Neural cell (in vitro differentiated cells): ENCODE measurements at regions not wholly inside any gene's neighbourhood (a gene's known extent, or its start where the extent isn't known, plus 50 kb on each side); places are given as distances from the start of the nearest gene placed in this dataset.
"Not testable (repeated sequence)": the region's sequence is repeated elsewhere in the genome, so short reads cannot be mapped to it uniquely, and the experiment has no call there.

Experiments used
- H2AFZ ChIP-seq: fragments of 200-600, 300-800 bp; sonication (generic), shearing (Covaris generic); 2 replicates; pipeline ENCODE4 v1.6.0; 2014; ENCODE audit warnings: low read depth, mild to moderate bottlenecking, antibody characterized with exemption, low read length, moderate library complexity
- H3F3A ChIP-seq: fragments of 200-600 bp; shearing (Covaris generic); 2 replicates; pipeline ENCODE4 v1.6.1; 2016; ENCODE audit warnings: mild to moderate bottlenecking, moderate library complexity, mixed read lengths, antibody characterized with exemption, low read length; ENCODE audit not compliant: insufficient read depth, poor library complexity, severe bottlenecking
- H3K27ac ChIP-seq: fragments of 200-600, 300-800 bp; sonication (generic), shearing (Covaris generic); 2 replicates; pipeline ENCODE4 v1.5.1; 2014; ENCODE audit warnings: mild to moderate bottlenecking, low read length, moderate library complexity
- H3K27me3 ChIP-seq: fragments of 300-800, 200-600 bp; sonication (generic), shearing (Covaris generic); 2 replicates; pipeline ENCODE4 v1.6.0; 2014; ENCODE audit warnings: mild to moderate bottlenecking, low read depth, low read length, moderate library complexity; ENCODE audit not compliant: insufficient read depth
- H3K36me3 ChIP-seq: fragments of 300-800, 200-600 bp; sonication (generic), shearing (Covaris generic); 2 replicates; pipeline ENCODE4 v1.5.1; 2014; ENCODE audit warnings: mild to moderate bottlenecking, antibody characterized with exemption, low read length, moderate library complexity; ENCODE audit not compliant: insufficient read depth
- H3K4me2 ChIP-seq: fragments of 300-800, 200-600 bp; sonication (generic), shearing (Covaris generic); 2 replicates; pipeline ENCODE4 v1.6.0; 2014; ENCODE audit warnings: mild to moderate bottlenecking, low read length
- H3K4me3 ChIP-seq: fragments of 300-800, 200-600 bp; sonication (generic), shearing (Covaris generic); 2 replicates; pipeline ENCODE4 v1.5.1; 2014; ENCODE audit warnings: mild to moderate bottlenecking, low read length, moderate library complexity
- H3K79me2 ChIP-seq: fragments of 200-600 bp; shearing (Covaris generic); replicated peaks from 2 replicates; pipeline ENCODE4 v1.6.0; 2014; ENCODE audit warnings: mild to moderate bottlenecking, low read length, moderate library complexity; ENCODE audit not compliant: insufficient read depth
- H3K9ac ChIP-seq: fragments of 300-800, 200-600 bp; sonication (generic), shearing (Covaris generic); 2 replicates; pipeline ENCODE4 v1.6.1; 2016; ENCODE audit warnings: mild to moderate bottlenecking, low read length, mixed read lengths
- H3K9me2 ChIP-seq: fragments of 200-600 bp; shearing (Covaris generic); 2 replicates; pipeline ENCODE4 v1.6.1; 2016; ENCODE audit warnings: mild to moderate bottlenecking, low read length, mixed read lengths; ENCODE audit not compliant: insufficient read depth
- H3K9me3 ChIP-seq: fragments of 200-600, 300-800 bp; sonication (generic), shearing (Covaris generic); 2 replicates; pipeline ENCODE4 v1.6.1; 2016; ENCODE audit warnings: mild to moderate bottlenecking, mixed run types, low read length, moderate library complexity, mixed read lengths
- H4K20me1 ChIP-seq: fragments of 200-600 bp; shearing (Covaris generic); 2 replicates; pipeline ENCODE4 v1.6.1; 2016; ENCODE audit warnings: mild to moderate bottlenecking, mixed run types; ENCODE audit not compliant: insufficient read depth
- EP300 ChIP-seq: fragments of 450-650 bp; conservative IDR thresholded peaks from 2 replicates; pipeline ENCODE4 v1.6.1; 2014; ENCODE audit warnings: antibody characterized with exemption, mild to moderate bottlenecking, moderate library complexity; ENCODE audit not compliant: poor library complexity, severe bottlenecking
- EZH2 ChIP-seq: fragments of 200-600, 300-800 bp; shearing (Covaris generic), sonication (generic); IDR thresholded peaks from 2 replicates; pipeline ENCODE4 v1.6.1; 2014; ENCODE audit warnings: antibody characterized with exemption, low read length, borderline replicate concordance, mild to moderate bottlenecking; ENCODE audit not compliant: insufficient read depth, poor library complexity, severe bottlenecking
- MXI1 ChIP-seq: fragments of 450-650 bp; conservative IDR thresholded peaks from 2 replicates; pipeline ENCODE4 v1.6.1; 2014; ENCODE audit warnings: antibody characterized with exemption, mild to moderate bottlenecking; ENCODE audit not compliant: poor library complexity, severe bottlenecking
- RAD21 ChIP-seq: fragments of 450-650 bp; conservative IDR thresholded peaks from 2 replicates; pipeline ENCODE4 v1.6.1; 2014; ENCODE audit warnings: antibody characterized with exemption, mild to moderate bottlenecking, moderate library complexity
- SMC3 ChIP-seq: fragments of 450-650 bp; conservative IDR thresholded peaks from 2 replicates; pipeline ENCODE4 v1.6.1; 2014; ENCODE audit warnings: antibody characterized with exemption, mild to moderate bottlenecking, moderate library complexity; ENCODE audit not compliant: poor library complexity
- TF ChIP-seq, protein P1 (sequence below): fragments of 450-650 bp; IDR thresholded peaks from 2 replicates; pipeline ENCODE4 v1.5.1; 2014; ENCODE audit warnings: antibody characterized with exemption, mild to moderate bottlenecking, moderate library complexity; ENCODE audit not compliant: poor library complexity, severe bottlenecking

DNA sequence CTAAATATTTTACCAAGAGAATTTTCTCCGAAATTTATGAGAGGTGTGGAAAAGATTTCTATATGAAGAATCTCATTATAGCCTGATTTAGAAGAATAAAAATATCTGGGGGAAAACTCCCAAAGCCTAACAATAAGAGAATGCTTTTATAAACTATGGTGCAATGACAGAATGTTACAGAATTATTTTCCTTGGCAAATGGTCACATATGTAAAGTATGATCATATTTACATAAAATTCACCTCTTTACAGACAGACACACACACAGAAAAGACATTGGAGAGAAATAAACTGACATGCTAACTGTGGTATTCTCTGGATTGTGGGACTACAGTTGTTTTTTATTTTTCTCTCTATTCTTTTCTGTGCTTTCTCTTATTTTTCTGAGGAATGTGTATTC lies 226.3 kb upstream of the USP24 start:
- Histone ChIP-seq H2AFZ (no peak overlapping the region), H3K79me2 (no peaks in the 10 kb centered on the region), H3K9me3 (no peaks in the 10 kb centered on the region), H3K27ac (no peak overlapping the region), H4K20me1 (no peaks in the 10 kb centered on the region), H3K9ac (no peak overlapping the region), H3K4me3 (no peak overlapping the region), H3F3A (no peaks in the 10 kb centered on the region), H3K9me2 (no peaks in the 10 kb centered on the region), H3K4me2 (no peak overlapping the region), H3K27me3 (no peaks in the 10 kb centered on the region), H3K36me3 (no peaks in the 10 kb centered on the region)
- TF ChIP-seq RAD21 (no peak), EP300 (no peak), EZH2 (no peak), MXI1 (no peak)

- H3K9me3 ChIP-seq, result no peaks in the 10 kb centered on the region
- H3K36me3 ChIP-seq, result no peaks in the 10 kb centered on the region
- H3K9ac ChIP-seq, result no peak overlapping the region
- no peaks in the 10 kb centered on the region for H4K20me1 ChIP-seq
- TF ChIP-seq EP300 (no peak), MXI1 (no peak), SMC3 (no peak), EZH2 (no peak)
- TF ChIP-seq, protein P1, sequence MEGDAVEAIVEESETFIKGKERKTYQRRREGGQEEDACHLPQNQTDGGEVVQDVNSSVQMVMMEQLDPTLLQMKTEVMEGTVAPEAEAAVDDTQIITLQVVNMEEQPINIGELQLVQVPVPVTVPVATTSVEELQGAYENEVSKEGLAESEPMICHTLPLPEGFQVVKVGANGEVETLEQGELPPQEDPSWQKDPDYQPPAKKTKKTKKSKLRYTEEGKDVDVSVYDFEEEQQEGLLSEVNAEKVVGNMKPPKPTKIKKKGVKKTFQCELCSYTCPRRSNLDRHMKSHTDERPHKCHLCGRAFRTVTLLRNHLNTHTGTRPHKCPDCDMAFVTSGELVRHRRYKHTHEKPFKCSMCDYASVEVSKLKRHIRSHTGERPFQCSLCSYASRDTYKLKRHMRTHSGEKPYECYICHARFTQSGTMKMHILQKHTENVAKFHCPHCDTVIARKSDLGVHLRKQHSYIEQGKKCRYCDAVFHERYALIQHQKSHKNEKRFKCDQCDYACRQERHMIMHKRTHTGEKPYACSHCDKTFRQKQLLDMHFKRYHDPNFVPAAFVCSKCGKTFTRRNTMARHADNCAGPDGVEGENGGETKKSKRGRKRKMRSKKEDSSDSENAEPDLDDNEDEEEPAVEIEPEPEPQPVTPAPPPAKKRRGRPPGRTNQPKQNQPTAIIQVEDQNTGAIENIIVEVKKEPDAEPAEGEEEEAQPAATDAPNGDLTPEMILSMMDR, result no peak
- no peaks in the 10 kb centered on the region for H3K9me2 ChIP-seq
- no peaks in the 10 kb centered on the region for H3K27me3 ChIP-seq
- no peak overlapping the region for H3K4me3 ChIP-seq
- no peak overlapping the region for H2AFZ ChIP-seq
- H3F3A ChIP-seq, result no peaks in the 10 kb centered on the region
- no peaks in the 10 kb centered on the region for H3K79me2 ChIP-seq
- no peak overlapping the region for H3K4me2 ChIP-seq
- no peak overlapping the region for H3K27ac ChIP-seq
Observed at GRCh38 chr1:55437692-55438091, 222.5 kb upstream of the USP24 start.

DNA sequence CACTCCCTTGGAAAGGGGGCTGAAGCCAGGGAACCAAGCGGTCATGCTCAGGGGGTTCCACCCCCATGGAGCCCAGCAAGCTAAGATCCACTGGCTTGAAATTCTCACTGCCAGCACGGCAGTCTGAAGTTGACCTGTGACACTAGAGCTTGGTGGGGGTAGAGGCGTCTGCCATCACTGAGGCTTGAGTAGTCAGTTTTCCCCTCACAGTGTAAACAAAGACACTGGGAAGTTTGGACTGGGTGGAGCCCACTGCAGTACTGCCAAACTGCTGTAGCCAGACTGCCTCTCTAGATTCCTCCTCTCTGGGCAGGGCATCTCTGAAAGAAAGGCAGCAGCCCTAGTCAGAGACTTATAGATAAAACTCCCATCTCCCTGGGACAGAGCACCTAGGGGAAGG lies 215.6 kb upstream of the USP24 start:
- H3K79me2 ChIP-seq, H3K27me3 ChIP-seq, H3K9me2 ChIP-seq, H3K9ac ChIP-seq, H4K20me1 ChIP-seq, H3K4me3 ChIP-seq, H2AFZ ChIP-seq, H3K4me2 ChIP-seq, H3K36me3 ChIP-seq, H3K9me3 ChIP-seq, H3K27ac ChIP-seq, H3F3A ChIP-seq: not testable (repeated sequence)

- H3K36me3 ChIP-seq, H3F3A ChIP-seq, H3K9me3 ChIP-seq, H3K4me2 ChIP-seq, H3K27ac ChIP-seq, H3K9me2 ChIP-seq, H3K27me3 ChIP-seq, H3K4me3 ChIP-seq, H3K79me2 ChIP-seq, H4K20me1 ChIP-seq, H3K9ac ChIP-seq, H2AFZ ChIP-seq: not testable (repeated sequence)
Observed at GRCh38 chr1:55430206-55430605, 215.0 kb upstream of the USP24 start.
